ENCODE measurements at regions not wholly inside any gene's neighbourhood (a gene's known extent, or its start where the extent isn't known, plus 50 kb on each side); places are given as distances from the start of the nearest gene placed in this dataset.

GRCh38 chr16:6274351-6274750 lies 1058.3 kb upstream of the RBFOX1 start:
- TF ChIP-seq CTCF (IDR thresholded peaks at IDR 0.05) (no peak), POLR2A (IDR thresholded peaks at IDR 0.05) (no peak)

Data from transverse colon (tissue), 3 donors.